GM21390 (cell line): ENCODE measurements at regions not wholly inside any gene's neighbourhood (a gene's known extent, or its start where the extent isn't known, plus 50 kb on each side); places are given as distances from the start of the nearest gene placed in this dataset.

Experiments used
- ATAC-seq: cut with Tn5 transposase; IDR thresholded peaks from one replicate; pipeline ENCODE4 v1.9.1; 2021; ENCODE audit not compliant: unreplicated experiment

DNA sequence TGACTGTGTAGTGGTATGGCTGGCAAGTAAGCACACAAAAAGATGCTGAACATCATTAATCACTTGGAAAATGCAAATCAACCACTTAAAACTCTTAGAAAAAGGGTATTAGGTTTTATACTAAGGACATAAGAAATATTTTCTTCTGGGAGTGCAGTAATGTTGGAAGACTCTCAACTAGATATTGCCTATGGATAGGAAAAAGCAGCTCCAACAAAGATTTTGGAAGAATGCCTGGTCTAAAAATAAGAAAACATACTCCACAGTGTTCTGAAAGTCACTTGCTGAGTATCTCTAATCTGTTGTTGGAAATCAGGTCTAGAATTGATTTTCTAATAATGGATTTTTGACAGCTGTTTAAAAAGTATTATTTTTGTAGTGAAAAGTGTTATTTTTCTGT, 50.8 kb upstream of the PHYHIPL start:
- no peak for ATAC-seq

DNA sequence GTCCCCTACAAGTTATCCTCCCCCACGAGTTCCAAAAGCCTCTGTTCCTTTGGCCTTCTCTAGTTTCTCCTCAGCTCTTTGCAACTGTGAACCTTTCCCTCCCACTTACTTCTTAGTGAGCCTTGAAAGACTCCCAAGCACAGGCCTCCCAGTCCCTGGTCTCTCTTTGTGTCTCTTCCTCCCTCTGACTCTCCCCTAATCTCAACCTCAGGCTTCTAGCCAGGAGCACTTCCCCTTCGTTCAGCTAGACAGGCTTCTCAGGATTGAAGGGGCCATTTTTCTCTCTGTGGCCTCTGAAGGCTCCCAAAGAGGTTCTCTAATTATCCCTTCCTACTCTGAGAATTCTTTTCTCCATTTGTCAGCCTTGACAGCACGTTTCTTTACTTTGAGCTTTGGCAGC, 50.2 kb upstream of the PHYHIPL start:
- no peak for ATAC-seq
